ENCODE measurements at regions not wholly inside any gene's neighbourhood (a gene's known extent, or its start where the extent isn't known, plus 50 kb on each side); places are given as distances from the start of the nearest gene placed in this dataset.
"Not testable (repeated sequence)": the region's sequence is repeated elsewhere in the genome, so short reads cannot be mapped to it uniquely, and the experiment has no call there.

DNA sequence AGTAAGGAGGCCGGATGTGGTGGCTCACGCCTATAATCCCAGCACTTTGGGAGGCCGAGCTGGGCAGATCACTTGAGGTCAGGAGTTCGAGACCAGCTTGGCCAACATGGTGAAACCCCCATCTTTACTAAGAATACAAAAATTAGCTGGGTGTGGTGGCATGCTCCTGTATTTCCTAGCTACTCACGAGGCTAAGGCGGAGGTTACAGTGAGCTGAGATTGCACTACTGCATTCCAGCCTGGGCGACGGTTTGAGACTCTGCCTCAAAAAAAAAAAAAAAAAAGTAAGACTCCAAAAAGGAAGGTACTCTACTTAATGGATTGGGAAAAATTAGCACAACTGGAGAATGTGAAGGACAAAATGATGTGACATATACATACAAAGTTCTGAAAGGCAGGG lies 130.2 kb upstream of the PTPN20 start:
- not testable (repeated sequence) for TF ChIP-seq POLR2A, CTCF (IDR thresholded peaks at IDR 0.05)
